HEK293 (cell line): ENCODE measurements at regions not wholly inside any gene's neighbourhood (a gene's known extent, or its start where the extent isn't known, plus 50 kb on each side); places are given as distances from the start of the nearest gene placed in this dataset.

ENCODE experiments used
- CTCF ChIP-seq: fragments of 450-650 bp; formaldehyde crosslinking; IDR thresholded peaks from 2 replicates; pipeline ENCODE4 v1.5.1; 2016; ENCODE audit warnings: missing biosample characterization, missing genetic modification characterization
- TRIM28 ChIP-seq: IDR thresholded peaks from 2 replicates; pipeline ENCODE4 v1.6.1; 2011; ENCODE audit warnings: low read length, control low read depth, borderline replicate concordance
- ZNF157 ChIP-seq: fragments of 450-650 bp; formaldehyde crosslinking; IDR thresholded peaks from 2 replicates; pipeline ENCODE4 v1.5.1; 2016; ENCODE audit warnings: missing biosample characterization, missing genetic modification characterization

GRCh38 chr9:73022353-73022752 is 69.5 kb upstream of the ALDH1A1 start:
- TF ChIP-seq TRIM28, result no peak
- no peak for TF ChIP-seq CTCF (tag by site-specific recombination)
- TF ChIP-seq ZNF157 (tag by site-specific recombination), result no peak
